Upper lobe of left lung (tissue), 6 donors: ENCODE measurements at regions not wholly inside any gene's neighbourhood (a gene's known extent, or its start where the extent isn't known, plus 50 kb on each side); places are given as distances from the start of the nearest gene placed in this dataset.

Experiments
- ATAC-seq, 2 donors: fragments of 200-7000 bp; cut with Tn5 transposase; one replicate each; pipeline ENCODE4 v1.9.1; 2022; ENCODE audit warnings: mild to moderate bottlenecking in 2 of 2, moderate library complexity in 2 of 2; ENCODE audit not compliant: low FRiP score in 2 of 2
- DNase-seq, 2 donors: peaks; one replicate each; pipeline ENCODE4 v3.0.0-alpha.2; 2019 to 2020
- H3K27ac ChIP-seq, 4 donors: fragments of 200-600 bp; sonication (generic); one replicate each; pipeline ENCODE4 v1.5.1; 2016 to 2019
- H3K27me3 ChIP-seq, 4 donors: fragments of 200-600 bp; sonication (generic); one replicate each; pipeline ENCODE4 v1.5.1; 2017 to 2019
- H3K36me3 ChIP-seq, 4 donors: fragments of 200-600 bp; sonication (generic); one replicate each; pipeline ENCODE4 v1.5.1; 2016 to 2019
- H3K4me1 ChIP-seq, 4 donors: fragments of 200-600 bp; sonication (generic); one replicate each; pipeline ENCODE4 v1.5.1; 2018 to 2019
- H3K4me3 ChIP-seq, 4 donors: fragments of 200-600 bp; sonication (generic); one replicate each; pipeline ENCODE4 v1.5.1; 2017 to 2019; ENCODE audit warnings: mild to moderate bottlenecking in 2 of 4, moderate library complexity in 1 of 4
- H3K9me3 ChIP-seq, 4 donors: fragments of 200-600 bp; sonication (generic); one replicate each; pipeline ENCODE4 v1.5.1; 2018 to 2019
- EP300 ChIP-seq, 4 donors: sonication (generic); formaldehyde crosslinking; IDR thresholded peaks; one replicate each; pipeline ENCODE4 v1.5.1; 2017; ENCODE audit warnings: antibody characterized with exemption in 4 of 4, control low read depth in 2 of 4
- POLR2A ChIP-seq, 4 donors: fragments of 450-650 bp; IDR thresholded peaks; one replicate each; pipeline ENCODE4 v1.5.1; 2016 to 2017; ENCODE audit warnings: antibody characterized with exemption in 4 of 4, mild to moderate bottlenecking in 2 of 4
- POLR2AphosphoS5 ChIP-seq, 2 donors: sonication (generic); formaldehyde crosslinking; IDR thresholded peaks; one replicate each; pipeline ENCODE4 v1.5.1; 2017; ENCODE audit warnings: antibody characterized with exemption in 2 of 2
- WGBS, 2 donors: methylation state at CpG; one replicate each; pipeline ENCODE4 v1.1.5; 2017 to 2018; 5-methylcytosine and 5-hydroxymethylcytosine counted together
- TF ChIP-seq, protein P1 (sequence below), 6 experiments: fragments of 450-650 bp in 4 of 6; fragments of 200-600 bp in 2 of 6; sonication (generic) in 2 of 6; IDR thresholded peaks; one replicate each; pipeline ENCODE4 v1.5.1; 2016 to 2019; ENCODE audit warnings: antibody characterized with exemption in 6 of 6
- donor health status: DM: no; HTN: no; CAD: no; lungs with moderate emphysema.
- donor health status: DM: no; HTN: yes; CAD: no; lungs with severe emphysema.

DNA sequence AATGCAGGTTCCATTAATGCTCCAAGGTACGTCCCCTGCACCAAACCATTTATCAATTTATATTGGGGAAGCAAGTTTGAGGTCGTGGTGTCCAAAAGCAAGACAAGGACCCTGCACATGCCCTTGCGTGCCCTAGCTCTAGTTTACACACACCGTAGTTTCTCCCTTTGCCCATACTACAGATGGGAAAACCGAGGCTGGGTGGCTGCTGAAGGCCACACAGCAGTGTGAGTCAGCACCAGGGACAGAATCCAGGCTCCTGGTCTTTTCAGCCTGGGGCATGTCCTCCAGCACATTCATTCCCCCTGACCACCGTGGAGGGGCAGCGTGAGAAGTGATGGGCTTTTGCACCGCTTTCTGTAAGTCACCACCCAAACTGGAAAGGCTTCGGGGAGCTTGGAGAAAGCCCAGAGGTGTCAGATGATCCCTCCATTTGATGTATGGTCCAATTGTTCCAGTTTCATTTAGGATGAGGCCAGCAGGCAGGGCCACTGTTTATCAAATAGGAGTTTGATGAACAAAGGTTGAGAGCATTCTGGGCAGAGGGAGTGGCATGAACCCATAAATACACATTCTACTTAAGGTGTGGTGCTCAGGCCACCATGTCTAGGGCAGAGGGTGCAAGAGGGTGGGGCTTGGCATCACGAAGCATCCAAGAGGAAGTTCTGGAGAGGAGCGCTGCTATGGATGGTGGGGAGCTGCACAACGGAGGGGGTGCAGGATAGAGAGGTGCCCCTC, 274.1 kb downstream of the HAUS1 start:
- Histone ChIP-seq H3K27me3 (no peaks in the 10 kb centered on the region), H3K27ac (no peak overlapping the region), H3K4me1 (peaks cover 0 to 3% (median 0%) of the 10 kb centered on the region in 4 donors), H3K4me3 (no peak overlapping the region), H3K9me3 (no peaks in the 10 kb centered on the region), H3K36me3 (no peaks in the 10 kb centered on the region)
- no peak for TF ChIP-seq EP300 (IDR thresholded peaks at IDR 0.05)
- no peak for TF ChIP-seq POLR2A (IDR thresholded peaks at IDR 0.05)
- TF ChIP-seq, protein P1, sequence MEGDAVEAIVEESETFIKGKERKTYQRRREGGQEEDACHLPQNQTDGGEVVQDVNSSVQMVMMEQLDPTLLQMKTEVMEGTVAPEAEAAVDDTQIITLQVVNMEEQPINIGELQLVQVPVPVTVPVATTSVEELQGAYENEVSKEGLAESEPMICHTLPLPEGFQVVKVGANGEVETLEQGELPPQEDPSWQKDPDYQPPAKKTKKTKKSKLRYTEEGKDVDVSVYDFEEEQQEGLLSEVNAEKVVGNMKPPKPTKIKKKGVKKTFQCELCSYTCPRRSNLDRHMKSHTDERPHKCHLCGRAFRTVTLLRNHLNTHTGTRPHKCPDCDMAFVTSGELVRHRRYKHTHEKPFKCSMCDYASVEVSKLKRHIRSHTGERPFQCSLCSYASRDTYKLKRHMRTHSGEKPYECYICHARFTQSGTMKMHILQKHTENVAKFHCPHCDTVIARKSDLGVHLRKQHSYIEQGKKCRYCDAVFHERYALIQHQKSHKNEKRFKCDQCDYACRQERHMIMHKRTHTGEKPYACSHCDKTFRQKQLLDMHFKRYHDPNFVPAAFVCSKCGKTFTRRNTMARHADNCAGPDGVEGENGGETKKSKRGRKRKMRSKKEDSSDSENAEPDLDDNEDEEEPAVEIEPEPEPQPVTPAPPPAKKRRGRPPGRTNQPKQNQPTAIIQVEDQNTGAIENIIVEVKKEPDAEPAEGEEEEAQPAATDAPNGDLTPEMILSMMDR (IDR thresholded peaks at IDR 0.05): no peak
- no peak for TF ChIP-seq POLR2AphosphoS5 (IDR thresholded peaks at IDR 0.05)
- DNase-seq (no peak), ATAC-seq (no peak)
- WGBS, 2 donors: 74 to 82% methylated on average over 9 to 12 of the region's 12 CpGs

DNA sequence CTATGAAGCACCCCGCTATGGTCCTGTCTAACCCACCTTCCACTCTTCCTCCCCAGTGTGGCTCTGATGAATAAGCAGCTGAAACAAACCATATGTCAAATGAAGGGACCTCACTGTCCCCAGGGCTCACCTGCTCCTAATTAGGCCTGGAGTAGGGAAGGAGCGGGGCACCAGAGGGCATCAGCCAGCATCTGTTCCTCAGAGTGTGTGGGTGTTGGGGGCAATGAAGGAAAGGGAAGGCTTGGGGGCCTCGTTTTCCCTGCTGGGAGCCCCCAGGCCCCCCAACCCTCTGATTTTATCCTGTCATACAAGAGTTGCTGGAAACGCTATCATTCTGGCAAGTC, 274.7 kb downstream of the HAUS1 start:
- ATAC-seq (peak in 1 of 2 donors; percentile 27), DNase-seq (no peak)
- WGBS, 2 donors: 86 to 97% methylated on average over 4 of the region's 4 CpGs
- Histone ChIP-seq H3K4me1 (peaks cover 0 to 3% (median 0%) of the 10 kb centered on the region in 4 donors), H3K27ac (no peak overlapping the region), H3K9me3 (no peaks in the 10 kb centered on the region), H3K36me3 (no peaks in the 10 kb centered on the region), H3K27me3 (no peaks in the 10 kb centered on the region), H3K4me3 (no peak overlapping the region)
- no peak for TF ChIP-seq POLR2AphosphoS5 (IDR thresholded peaks at IDR 0.05)
- TF ChIP-seq, protein P1 (IDR thresholded peaks at IDR 0.05): no peak
- no peak for TF ChIP-seq EP300 (IDR thresholded peaks at IDR 0.05)

DNA sequence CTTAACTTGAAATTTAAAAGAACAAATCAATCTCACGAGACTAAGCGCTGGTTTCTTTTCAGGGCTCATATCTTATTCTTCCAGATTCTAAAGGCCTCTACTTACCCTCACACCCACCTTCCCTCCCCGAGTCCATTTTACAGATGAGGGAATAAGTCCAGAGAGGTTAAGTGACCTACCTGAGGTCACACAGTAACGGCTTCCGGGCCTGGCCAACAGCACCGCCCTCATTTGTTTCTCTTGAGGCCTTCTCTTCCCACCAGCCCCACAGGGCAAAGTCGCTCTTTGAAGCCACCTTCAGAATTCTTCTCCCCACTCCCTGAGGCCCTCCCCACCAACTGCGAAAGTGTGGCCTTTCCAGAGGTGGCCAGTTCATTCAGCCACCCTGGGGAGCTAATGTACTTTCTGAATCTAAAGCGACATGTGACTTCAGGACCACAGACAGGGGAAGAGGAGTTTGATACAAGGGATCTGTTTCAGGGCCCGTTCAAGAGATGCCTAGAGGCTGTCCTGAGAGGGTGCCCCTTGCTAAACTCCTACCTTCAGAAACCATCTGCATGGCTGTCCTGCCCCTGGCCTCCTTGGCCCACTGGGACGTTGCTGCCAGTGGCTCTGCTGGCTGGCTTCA, 275.3 kb downstream of the HAUS1 start:
- no peak for DNase-seq
- H3K27me3 ChIP-seq: no peaks in the 10 kb centered on the region
- ATAC-seq: no peak
- H3K9me3 ChIP-seq: no peaks in the 10 kb centered on the region
- H3K4me1 ChIP-seq: peaks cover 0 to 3% (median 0%) of the 10 kb centered on the region in 4 donors
- H3K27ac ChIP-seq: no peak overlapping the region
- 87 to 90% methylated on average over 10 to 11 of the region's 11 CpGs for WGBS, 2 donors
- TF ChIP-seq, protein P1 (IDR thresholded peaks at IDR 0.05): no peak
- TF ChIP-seq POLR2AphosphoS5 (IDR thresholded peaks at IDR 0.05): no peak
- no peak for TF ChIP-seq EP300 (IDR thresholded peaks at IDR 0.05)
- no peak for TF ChIP-seq POLR2A (IDR thresholded peaks at IDR 0.05)
- H3K4me3 ChIP-seq: no peak overlapping the region
- H3K36me3 ChIP-seq: no peaks in the 10 kb centered on the region

DNA sequence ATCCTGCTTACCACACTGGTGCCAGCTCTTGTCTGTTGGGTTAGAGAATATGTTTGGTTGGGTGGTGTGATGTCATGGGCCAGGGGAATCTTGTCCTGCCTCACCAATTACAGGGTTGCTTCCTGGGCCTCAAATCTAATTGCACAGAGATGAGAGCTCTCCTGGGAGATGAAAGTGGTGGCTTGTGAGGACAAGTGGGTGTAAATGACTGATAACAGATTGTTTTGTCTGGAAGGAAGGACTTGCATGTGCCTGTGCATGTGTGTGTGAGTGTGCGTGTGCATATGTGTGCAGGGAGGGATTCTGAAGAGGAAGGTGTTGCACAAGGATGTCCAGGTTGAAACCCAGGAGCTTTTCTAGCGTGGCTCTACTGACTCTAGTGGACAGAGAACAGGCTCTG, 271.9 kb downstream of the LOXHD1 start:
- Histone ChIP-seq H3K9me3 (no peaks in the 10 kb centered on the region), H3K27ac (no peak overlapping the region), H3K36me3 (no peaks in the 10 kb centered on the region), H3K4me1 (peaks cover 9 to 16% (median 14%) of the 10 kb centered on the region in 4 donors), H3K4me3 (no peak overlapping the region), H3K27me3 (no peaks in the 10 kb centered on the region)
- TF ChIP-seq EP300 (IDR thresholded peaks at IDR 0.05): no peak
- TF ChIP-seq, protein P1 (IDR thresholded peaks at IDR 0.05): no peak
- TF ChIP-seq POLR2AphosphoS5 (IDR thresholded peaks at IDR 0.05): no peak
- no peak for TF ChIP-seq POLR2A (IDR thresholded peaks at IDR 0.05)
- 73 to 85% methylated on average over 2 of the region's 2 CpGs for WGBS, 2 donors
- no peak for ATAC-seq
- no peak for DNase-seq
